GM18511 (cell line): ENCODE measurements at regions not wholly inside any gene's neighbourhood (a gene's known extent, or its start where the extent isn't known, plus 50 kb on each side); places are given as distances from the start of the nearest gene placed in this dataset.

Experiments
- ATAC-seq: cut with Tn5 transposase; IDR thresholded peaks from one replicate; pipeline ENCODE4 v1.9.1; 2021; ENCODE audit warnings: mild to moderate bottlenecking, moderate library complexity; ENCODE audit not compliant: unreplicated experiment

DNA sequence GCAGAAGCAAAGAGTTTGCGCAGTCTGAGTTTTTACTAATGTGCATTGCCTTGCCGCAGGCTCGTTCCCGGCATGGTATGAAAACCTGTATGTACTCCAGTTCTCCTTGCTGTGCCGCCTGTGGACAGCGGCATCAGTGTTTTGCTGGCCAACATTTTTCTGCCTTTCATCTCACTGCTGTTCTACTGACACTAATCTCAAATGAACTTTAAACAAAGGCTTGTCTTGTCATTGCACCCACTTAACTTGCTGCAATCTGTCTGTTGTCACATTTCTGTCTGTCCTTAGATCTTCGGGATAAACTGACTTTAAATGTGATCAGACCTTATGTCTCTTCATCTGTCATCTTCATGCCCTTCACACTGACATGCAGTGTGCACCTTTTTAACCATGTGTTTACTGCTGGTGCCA lies 71.7 kb upstream of the ZNRF2 start:
- no peak for ATAC-seq

DNA sequence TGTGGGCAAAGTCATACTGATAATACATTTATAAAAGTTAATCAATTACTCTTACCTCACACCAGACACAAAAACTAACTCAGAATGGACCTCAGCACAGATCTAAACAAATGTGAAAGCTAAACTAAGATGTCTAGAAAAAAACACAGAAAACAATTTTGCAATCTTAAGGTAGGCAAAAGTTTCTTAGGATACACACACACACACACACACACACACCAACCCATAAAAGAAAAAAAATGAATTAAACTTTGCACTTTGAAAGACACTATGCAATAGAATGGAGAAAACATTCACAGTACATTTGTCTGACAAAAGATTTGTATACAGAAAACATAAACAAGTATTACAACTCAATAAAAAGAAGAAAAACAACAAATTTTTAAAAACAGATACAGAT lies 70.8 kb upstream of the ZNRF2 start:
- ATAC-seq: no peak

DNA sequence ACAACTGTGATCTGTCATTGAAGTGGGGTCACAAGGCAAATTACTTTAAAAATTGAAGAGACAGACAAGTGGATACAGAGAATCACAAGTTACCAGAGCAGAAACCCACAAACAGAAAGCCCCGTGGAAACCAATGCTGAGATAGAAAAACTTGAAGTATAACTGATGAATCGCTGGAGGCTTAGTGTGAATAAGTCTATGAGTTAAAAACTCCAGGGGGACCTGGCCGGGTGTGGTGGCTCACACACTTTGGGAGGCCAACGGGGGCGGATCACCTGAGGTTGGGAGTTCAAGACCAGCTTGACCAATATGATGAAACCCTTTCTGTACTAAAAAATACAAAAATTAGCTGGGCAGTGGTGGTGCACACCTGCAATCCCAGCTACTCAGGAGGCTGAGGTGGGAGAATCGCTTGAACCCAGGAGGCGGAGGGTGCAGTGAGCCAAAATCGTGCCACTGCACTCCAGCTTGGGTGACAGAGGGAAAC lies 69.7 kb upstream of the ZNRF2 start:
- peak; percentile 82 for ATAC-seq

DNA sequence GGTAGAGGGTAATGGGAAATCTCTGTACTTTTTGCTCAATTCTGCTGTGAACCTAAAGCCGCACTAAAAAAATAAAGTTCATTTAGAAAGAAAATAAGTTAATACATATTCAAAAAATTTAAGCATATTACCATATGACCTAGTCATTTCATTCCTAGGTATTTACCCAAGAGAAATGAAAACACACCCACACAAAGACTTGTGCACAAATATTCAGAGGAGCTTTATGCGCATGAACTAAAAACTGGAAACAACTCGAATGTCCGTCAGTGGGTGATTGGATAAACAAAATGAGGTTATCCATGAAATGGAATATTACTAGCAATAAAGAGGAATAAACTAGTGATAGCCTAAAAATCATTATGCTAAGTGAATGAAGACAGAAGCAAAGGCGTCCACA lies 62.6 kb upstream of the ZNRF2 start:
- no peak for ATAC-seq

DNA sequence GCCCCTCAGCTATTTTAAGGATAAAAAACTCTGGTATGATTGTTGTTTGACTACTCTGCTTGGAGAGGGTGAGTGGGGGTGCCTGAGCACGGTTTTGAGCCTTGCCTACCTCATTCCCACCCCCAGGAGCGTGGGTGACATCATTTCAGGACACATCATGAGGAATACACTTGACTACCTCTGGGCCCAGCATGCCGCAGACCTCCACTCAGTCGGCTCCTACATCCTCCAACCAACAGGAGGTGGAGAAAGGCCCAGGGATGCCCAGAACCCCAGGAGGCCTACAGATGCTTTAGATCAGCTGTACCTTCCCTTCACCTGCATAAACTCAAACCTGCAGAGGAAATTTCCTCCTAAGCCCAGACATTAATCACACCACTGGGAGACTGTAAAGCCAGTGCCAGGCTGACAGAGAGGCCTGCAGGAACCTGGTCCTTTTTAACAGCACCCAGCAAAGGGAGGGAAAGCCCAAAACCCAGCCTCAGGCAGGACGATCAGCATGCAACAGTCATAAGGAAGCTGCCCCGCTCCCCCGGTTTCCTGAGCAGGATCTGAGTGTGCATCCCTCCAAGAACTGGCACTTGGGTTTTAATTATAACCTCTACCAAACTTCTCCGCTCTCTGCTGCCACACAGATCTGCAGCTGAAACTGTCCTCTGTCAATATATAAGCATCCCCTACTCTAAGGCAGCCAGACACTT lies 61.7 kb upstream of the ZNRF2 start:
- ATAC-seq: no peak

DNA sequence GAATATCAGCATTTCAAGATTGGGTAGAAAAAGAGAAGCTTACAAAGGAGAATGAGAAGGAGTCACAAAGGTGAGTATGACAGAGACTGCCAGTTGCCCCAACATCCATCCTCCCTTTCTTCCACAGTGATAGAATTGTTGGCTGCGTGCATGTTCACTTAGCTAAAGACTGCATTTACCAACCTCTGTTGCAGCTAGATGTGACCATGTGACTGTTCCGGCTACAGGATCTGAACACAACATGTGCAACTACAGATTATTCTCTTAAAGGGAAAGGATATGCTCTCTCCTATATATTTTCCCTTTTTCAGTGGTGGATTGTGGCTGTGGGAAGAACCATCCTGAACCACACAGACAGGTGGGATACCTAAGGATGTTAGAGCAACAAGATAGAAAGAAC lies 60.5 kb upstream of the ZNRF2 start:
- ATAC-seq: no peak

DNA sequence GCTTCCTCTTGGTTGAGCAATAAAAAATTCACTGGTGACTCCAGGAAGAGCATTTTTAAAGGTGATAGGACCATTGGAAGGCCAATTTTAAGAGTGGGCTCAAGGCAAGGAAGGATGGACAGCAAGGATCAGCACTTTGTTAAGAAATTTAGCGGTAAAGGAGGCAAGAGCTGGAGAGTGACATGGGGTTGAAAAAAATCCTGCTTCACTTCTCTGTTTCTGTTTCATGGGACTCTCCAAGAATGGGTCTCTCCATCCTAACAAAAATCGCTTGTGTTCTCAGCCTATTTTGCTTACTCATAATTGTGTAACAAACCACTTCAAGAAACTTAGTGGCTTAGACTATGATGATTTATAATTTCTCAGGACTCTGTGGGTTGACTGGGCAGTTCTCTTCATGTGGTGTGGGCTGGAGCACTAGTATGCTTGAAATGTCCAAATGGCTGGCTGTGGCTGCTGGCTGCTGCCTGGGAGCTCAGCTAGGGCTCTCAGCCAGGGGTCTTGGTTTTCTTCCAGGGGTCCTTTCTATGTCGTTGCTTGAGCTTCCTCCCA lies 59.8 kb upstream of the ZNRF2 start:
- peak; percentile 34 for ATAC-seq

DNA sequence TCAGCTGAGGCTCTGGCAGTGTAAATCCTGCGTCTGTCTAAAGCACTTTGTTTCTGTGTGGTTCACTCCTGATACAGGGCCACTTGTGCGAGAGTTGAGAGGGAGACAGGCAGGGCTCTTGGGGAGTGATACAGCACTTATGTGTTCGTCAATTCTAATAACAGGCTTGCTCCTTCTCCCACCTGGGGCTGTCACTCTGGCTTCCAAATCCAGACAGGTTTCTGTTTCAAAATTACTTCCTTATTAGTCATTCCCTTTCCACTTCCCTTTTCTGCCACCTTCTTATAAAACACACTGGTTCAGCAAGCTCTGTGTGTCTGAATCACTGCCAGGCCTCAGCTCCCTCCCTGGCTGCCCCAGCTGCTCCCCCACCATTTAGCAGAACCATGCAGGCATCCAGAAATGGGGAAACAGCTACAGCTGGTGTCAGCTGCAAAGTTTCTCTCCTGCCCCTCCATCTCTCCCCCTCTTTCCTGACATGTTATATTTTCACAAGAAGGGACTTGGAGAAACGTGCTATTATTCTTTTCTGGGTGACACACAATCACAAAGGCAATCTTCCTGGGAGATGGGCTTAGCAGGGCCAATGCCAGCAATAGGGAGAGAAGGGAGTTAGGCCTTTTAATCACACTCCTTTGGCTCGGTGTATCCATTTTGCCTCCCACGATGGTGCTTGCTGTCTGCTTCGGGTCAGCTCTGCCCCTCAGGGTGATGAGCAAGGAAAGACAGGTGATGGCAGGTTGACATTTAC lies 58.4 kb upstream of the ZNRF2 start:
- ATAC-seq: peak; percentile 86

DNA sequence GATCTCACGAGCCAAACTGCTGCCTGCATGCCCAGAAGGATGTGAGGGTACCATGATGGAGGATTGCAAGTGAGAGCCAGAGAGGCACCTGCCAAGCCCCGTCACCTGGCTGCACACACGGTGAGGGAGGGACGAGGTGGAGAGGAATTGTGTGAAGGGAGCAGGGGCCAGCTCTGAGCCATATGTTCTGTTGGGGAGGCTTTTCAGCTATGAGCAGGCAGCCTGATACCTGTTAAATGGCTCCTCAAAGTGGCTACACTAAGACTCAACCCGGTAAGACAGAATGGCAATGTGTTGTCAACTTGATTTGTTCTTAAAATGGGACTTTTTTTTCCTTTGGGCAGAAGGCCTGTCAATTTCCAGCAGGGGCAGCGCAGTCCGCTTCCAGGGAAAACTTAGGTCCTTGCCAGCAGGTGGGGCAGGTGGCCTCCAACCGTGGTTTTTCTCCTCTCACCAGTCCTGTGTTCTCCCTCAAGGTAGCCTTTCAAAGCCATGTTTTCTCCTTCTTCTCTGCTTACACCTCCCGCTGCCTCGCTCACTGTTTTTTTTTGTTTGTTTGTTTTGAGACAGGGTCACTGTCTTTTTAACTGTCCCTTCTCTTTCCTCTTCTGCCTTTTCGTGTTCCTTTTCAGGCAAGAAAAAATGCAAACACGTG lies 57.7 kb upstream of the ZNRF2 start:
- ATAC-seq: no peak

DNA sequence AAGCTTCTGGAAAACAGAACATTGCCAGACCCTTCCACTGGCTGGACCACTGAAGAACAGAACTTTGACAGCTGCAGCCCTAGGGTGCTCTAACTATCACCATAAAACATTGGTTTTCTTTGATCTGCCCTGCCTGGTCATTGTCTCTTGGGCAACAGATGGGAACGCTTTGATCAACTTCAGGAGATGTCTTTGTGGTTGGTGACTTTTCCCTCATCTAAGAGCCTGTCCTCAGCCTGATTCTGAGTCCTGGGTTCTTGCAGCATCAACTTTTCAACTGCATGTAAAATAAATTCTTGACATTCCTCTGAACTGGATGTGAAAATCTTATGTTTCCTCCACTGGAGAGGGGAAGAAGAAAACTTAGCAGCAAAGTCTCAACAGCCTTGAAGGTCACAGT lies 53.1 kb upstream of the ZNRF2 start:
- no peak for ATAC-seq

DNA sequence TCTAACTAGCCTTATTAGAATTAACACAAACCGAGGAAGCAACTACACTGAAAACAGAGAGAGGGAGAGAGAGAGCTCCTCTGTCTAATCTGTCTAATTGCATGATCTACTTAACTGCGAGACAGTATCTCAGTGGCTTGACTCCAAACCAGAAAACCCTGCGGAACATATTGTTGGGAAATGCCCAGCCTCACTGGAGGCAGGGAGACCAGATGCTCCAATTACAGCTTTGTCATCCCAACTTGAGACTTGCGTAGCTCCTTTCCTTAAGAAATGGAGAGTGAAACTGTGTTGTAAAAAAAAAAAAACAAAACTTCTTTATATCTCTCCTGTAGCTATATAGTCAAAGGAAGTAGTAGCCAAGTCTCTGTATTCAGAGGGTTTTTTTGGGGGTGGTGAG lies 52.0 kb upstream of the ZNRF2 start:
- ATAC-seq: no peak
